Upper lobe of right lung (tissue), 1 donor: ENCODE measurements at regions not wholly inside any gene's neighbourhood (a gene's known extent, or its start where the extent isn't known, plus 50 kb on each side); places are given as distances from the start of the nearest gene placed in this dataset.
"Not testable (repeated sequence)": the region's sequence is repeated elsewhere in the genome, so short reads cannot be mapped to it uniquely, and the experiment has no call there.

ENCODE experiments used
- ATAC-seq: fragments of 200-7000 bp; cut with Tn5 transposase; one replicate; pipeline ENCODE4 v1.9.1; 2020; ENCODE audit warnings: mild to moderate bottlenecking, moderate library complexity
- DNase-seq: peaks from one replicate; pipeline ENCODE4 v3.0.0-alpha.2; 2020
- H3K27ac ChIP-seq: fragments of 200-600 bp; one replicate; pipeline ENCODE4 v1.8.0; 2022
- H3K27me3 ChIP-seq: fragments of 200-600 bp; one replicate; pipeline ENCODE4 v1.8.0; 2022; ENCODE audit warnings: mild to moderate bottlenecking
- H3K36me3 ChIP-seq: fragments of 200-600 bp; one replicate; pipeline ENCODE4 v1.8.0; 2022
- H3K4me1 ChIP-seq: fragments of 200-600 bp; one replicate; pipeline ENCODE4 v1.8.0; 2022
- H3K4me3 ChIP-seq: fragments of 200-600 bp; one replicate; pipeline ENCODE4 v1.8.0; 2022; ENCODE audit warnings: mild to moderate bottlenecking
- H3K9me3 ChIP-seq: fragments of 200-600 bp; one replicate; pipeline ENCODE4 v1.8.0; 2022
- intact Hi-C: fragments of 100-400 bp; cut with DNase I; formaldehyde crosslinking; loops from one replicate; pipeline ENCODE4 v1.11.0; 2022
- TF ChIP-seq, protein P1 (sequence below): fragments of 200-600 bp; IDR thresholded peaks from one replicate; pipeline ENCODE4 v1.8.0; 2022; ENCODE audit warnings: antibody characterized with exemption
- donor health status: DM: no; HTN: yes; CAD: no; lungs with severe emphysema.

DNA sequence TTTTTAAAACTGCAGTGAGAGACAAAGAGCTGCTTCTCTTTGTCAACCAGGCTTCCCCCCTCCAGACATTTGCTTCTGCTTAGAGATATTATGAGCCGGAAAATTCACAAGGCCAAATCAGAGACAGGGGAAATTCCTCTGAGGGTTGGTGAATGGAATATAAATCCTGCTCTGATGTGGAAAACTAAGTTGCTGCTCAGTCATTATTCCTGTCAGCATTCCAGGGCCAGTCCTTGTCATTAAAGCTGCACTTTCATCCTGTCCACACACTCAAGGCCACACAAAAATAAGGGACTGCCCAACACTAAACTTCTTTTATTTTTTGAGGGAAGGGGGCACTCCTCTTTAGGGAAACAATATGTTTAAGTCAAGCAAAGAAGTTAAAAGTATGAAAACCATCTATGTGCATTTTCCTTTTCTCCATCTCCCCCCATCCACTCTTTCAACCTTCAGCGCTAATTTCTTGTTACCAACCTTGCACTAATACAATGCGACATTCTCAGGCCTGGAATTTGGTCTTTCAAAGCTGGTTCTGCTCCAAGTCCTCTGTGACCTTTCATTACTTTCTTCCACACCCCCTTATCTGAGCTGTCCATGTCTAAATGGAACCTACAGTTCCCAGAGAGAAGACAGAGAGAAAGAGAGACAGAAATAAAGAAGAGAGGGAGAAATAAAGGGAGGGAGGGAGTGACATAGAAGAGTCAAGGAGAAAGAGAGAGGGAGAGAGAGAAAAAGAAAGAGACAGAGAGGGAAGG, 118.9 kb upstream of the S1PR3 start:
- intact Hi-C loops: no loop called here
- no peaks in the 10 kb centered on the region for H3K4me1 ChIP-seq
- DNase-seq: no peak
- H3K27me3 ChIP-seq: no peaks in the 10 kb centered on the region
- ATAC-seq: no peak
- no peaks in the 10 kb centered on the region for H3K9me3 ChIP-seq
- TF ChIP-seq, protein P1, sequence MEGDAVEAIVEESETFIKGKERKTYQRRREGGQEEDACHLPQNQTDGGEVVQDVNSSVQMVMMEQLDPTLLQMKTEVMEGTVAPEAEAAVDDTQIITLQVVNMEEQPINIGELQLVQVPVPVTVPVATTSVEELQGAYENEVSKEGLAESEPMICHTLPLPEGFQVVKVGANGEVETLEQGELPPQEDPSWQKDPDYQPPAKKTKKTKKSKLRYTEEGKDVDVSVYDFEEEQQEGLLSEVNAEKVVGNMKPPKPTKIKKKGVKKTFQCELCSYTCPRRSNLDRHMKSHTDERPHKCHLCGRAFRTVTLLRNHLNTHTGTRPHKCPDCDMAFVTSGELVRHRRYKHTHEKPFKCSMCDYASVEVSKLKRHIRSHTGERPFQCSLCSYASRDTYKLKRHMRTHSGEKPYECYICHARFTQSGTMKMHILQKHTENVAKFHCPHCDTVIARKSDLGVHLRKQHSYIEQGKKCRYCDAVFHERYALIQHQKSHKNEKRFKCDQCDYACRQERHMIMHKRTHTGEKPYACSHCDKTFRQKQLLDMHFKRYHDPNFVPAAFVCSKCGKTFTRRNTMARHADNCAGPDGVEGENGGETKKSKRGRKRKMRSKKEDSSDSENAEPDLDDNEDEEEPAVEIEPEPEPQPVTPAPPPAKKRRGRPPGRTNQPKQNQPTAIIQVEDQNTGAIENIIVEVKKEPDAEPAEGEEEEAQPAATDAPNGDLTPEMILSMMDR: no peak
- no peak overlapping the region for H3K27ac ChIP-seq
- H3K4me3 ChIP-seq: no peak overlapping the region
- H3K36me3 ChIP-seq: no peaks in the 10 kb centered on the region

DNA sequence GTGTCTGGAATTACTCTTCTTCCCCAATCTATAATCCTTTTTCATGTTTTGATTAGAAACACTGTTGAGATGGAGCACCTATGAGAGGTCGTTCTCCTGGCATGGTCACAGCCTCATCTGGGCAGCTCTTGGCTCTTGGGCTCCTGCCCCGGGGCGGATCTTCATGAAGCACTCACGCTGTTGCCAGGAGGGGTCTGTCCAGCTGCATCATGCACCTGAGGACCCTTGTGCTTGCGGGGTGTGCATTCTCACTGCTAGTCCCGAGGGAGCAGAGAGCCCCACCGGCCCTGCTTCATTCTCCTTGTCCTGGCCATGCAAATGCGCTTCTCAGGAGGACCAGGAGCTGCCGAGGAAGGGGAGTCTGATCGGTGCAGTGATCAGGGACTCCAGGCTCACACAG, 117.6 kb upstream of the S1PR3 start:
- peak; percentile 15 for ATAC-seq
- intact Hi-C loops: no loop called here

DNA sequence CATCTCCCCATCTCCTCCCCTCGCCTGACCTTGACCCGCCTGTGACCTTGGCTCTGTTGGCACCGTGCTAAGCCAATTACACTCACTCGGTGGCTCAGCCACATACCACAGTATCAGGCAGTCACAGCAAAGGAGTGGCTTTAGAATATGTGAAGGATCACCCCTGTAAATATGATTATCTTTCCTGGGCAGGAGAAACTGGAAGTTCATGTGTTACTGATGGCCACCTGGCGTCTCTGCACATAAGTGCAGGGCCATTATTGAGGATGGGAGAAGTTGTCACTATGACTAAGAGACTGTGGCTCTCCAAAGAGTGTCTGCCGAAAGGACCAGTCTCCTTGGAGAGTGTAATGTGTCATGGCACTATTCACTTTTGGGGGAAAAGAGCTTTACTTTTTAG, 116.9 kb upstream of the S1PR3 start:
- Histone ChIP-seq H3K27me3 (no peaks in the 10 kb centered on the region), H3K4me3 (no peak overlapping the region), H3K36me3 (no peaks in the 10 kb centered on the region), H3K4me1 (no peaks in the 10 kb centered on the region), H3K27ac (no peak overlapping the region), H3K9me3 (no peaks in the 10 kb centered on the region)
- DNase-seq (no peak), ATAC-seq (peak; percentile 35)
- intact Hi-C loops: no loop called here
- TF ChIP-seq, protein P1: no peak

More for the DNA sequence above, 117.6 kb upstream of the S1PR3 start:
- DNase-seq: no peak
- Histone ChIP-seq H3K9me3 (no peaks in the 10 kb centered on the region), H3K4me3 (no peak overlapping the region), H3K27ac (no peak overlapping the region), H3K4me1 (no peaks in the 10 kb centered on the region), H3K27me3 (no peaks in the 10 kb centered on the region), H3K36me3 (no peaks in the 10 kb centered on the region)
- TF ChIP-seq, protein P1: no peak

DNA sequence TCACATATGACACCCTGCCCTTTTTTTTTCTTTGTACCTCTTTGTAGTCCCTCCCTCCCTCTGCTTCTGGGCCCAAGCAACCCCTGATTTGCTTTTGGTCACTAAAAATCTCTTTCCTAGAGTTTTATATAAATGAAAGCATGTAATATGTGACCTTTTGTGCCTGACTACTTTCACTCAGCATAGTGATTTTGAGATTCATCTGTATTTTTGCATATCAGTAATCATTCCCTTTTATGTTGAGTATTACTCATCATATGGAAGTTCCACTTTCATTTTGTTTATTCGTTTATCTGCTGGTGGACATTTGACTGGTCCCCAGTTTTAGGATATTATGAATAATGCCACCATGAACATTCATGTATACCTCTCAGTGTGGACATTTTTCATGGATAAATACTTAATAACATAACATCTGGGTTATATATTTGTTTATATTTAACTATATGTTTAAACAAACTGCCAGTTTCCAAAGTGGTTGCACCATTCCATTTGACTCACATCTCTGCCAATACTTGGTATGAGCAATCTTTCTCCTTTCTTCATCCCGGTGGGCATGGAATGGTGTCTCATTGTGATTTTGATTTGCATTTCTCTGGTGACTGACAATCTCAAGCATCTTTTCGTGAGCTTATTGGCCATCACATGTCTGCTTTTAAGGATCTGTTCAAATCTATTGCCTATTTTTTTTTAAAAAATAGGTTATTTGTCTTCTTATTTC, 115.7 kb upstream of the S1PR3 start:
- ATAC-seq (no peak), DNase-seq (no peak)
- no peaks in the 10 kb centered on the region for H3K4me1 ChIP-seq
- no peaks in the 10 kb centered on the region for H3K9me3 ChIP-seq
- no peak overlapping the region for H3K4me3 ChIP-seq
- intact Hi-C loops: no loop called here
- TF ChIP-seq, protein P1: no peak
- no peaks in the 10 kb centered on the region for H3K36me3 ChIP-seq
- no peaks in the 10 kb centered on the region for H3K27me3 ChIP-seq
- no peak overlapping the region for H3K27ac ChIP-seq

DNA sequence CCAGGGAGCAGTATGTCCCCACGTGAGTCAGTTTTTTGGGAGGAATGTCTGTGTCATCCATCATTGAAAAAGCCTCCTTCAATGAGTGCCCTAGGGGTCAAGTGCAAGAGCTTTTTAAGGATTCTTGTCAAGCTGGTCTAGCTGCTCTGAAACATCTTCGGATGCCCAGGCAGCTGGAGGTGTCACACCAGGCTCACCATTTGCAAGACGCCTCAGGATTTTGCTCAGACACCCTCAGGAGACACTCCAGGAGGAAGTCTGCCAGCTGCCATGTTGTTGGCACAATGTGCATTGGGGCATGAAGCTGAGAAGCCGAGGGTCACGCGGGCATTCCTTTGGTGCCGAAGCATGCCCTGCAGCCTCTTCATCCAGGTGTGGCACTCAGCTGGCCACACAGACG, 111.1 kb upstream of the S1PR3 start:
- no peaks in the 10 kb centered on the region for H3K9me3 ChIP-seq
- no peaks in the 10 kb centered on the region for H3K27me3 ChIP-seq
- DNase-seq (no peak), ATAC-seq (no peak)
- intact Hi-C loops: no loop called here
- no peak overlapping the region for H3K27ac ChIP-seq
- H3K4me3 ChIP-seq: no peak overlapping the region
- no peaks in the 10 kb centered on the region for H3K36me3 ChIP-seq
- TF ChIP-seq, protein P1: no peak
- no peaks in the 10 kb centered on the region for H3K4me1 ChIP-seq

DNA sequence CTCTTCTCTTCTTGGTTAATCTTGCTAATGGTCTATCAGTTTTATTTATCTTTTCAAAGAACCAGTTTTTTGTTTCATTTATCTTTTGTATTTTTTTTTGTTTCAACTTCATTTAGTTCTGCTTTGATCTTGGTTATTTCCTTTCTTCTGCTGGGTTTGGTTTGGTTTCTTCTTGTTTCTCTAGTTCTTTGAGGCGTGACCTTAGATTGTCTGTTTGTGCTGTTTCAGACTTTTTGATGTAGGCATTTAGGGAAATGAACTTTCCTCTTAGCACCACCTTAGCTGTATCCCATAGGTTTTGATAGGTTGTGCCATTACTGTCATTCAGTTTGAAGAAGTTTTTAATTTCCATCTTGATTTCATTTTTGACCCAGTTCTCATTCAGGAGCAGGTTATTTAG, 107.0 kb upstream of the S1PR3 start:
- intact Hi-C loops, H3K4me1 ChIP-seq, H3K4me3 ChIP-seq, H3K27me3 ChIP-seq, DNase-seq, H3K9me3 ChIP-seq, H3K27ac ChIP-seq, H3K36me3 ChIP-seq, ATAC-seq: not testable (repeated sequence)

DNA sequence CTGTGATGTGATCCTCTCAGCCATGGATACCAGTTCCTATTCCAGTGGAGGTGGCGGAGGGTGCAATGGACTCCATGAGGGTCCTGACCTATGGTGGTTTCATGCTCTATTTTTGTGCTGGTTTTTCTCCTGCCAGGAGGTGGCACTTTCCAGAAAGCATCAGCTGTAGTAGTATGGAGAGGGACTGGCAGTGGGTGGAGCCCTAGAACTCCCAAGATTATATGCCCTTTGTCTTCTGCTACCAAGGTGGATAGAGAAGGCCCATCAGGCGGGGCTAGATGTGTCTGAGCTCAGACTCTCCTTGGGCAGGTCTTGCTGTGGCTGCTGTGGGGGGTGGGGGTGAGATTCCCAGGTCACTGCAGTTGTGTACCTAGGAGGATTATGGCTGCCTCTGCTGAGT, 104.5 kb upstream of the S1PR3 start:
- H3K27ac ChIP-seq, intact Hi-C loops, DNase-seq, H3K36me3 ChIP-seq, H3K27me3 ChIP-seq, H3K4me1 ChIP-seq, H3K9me3 ChIP-seq, H3K4me3 ChIP-seq, ATAC-seq: not testable (repeated sequence)
